ENCODE measurements at regions not wholly inside any gene's neighbourhood (a gene's known extent, or its start where the extent isn't known, plus 50 kb on each side); places are given as distances from the start of the nearest gene placed in this dataset.

DNA sequence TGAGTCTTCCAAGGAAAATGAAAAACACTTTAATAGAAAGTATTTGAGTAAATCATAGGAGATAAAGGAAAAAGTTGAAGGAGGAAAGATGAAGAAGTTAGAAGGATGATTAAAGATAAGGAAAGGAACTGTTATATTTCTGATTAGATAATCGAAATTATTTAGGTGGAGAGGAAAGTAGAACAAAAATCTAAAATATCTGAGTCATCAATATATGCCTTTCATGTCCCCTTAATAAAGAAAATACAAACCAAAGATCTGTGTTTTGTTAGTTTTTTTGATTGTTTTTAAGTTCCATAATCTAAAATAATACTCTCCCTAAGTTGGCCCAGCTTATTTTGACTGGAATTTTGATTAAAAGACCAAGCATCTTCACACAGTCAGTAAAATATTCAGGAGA lies 412.9 kb upstream of the DDX18 start:
- no peak for DNase-seq

DNA sequence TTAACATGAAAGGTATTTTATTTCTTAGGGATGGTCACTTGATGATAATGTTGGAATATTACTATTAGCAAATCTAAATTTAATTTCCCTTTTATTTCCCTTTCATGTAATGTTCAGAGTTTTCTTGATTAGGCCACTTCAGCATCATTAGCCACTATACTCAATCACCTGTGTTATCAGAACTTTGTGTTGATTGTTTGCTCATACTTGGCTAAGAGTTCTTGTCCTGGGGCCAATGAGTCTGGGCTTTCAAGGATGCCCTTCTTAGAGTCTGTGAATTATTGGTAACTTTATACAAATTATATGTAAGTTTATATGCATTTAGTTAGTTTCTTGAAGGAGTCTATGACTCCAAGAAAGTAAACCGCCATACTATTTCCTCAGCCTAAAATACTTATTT lies 408.0 kb upstream of the DDX18 start:
- no peak for DNase-seq

DNA sequence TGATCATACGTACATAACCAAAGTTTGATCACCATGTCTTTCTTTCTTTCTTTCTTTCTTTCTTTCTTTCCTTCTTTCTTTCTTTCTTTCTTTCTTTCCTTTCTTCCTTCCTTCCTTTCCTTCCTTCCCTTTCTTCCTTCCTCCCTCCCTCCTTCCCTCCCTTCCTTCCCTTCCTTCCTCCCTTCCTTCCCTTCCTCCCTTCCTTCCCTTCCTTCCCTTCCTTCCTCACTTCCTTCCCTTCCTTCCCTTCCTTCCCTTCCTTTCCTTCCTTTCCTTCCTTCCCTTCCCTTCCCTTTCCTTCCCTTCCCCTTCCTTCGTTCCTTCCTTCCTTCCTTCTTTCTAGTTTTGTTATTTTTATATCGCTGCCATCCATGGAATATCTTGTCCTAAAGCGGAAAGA lies 406.7 kb upstream of the DDX18 start:
- no peak for DNase-seq

DNA sequence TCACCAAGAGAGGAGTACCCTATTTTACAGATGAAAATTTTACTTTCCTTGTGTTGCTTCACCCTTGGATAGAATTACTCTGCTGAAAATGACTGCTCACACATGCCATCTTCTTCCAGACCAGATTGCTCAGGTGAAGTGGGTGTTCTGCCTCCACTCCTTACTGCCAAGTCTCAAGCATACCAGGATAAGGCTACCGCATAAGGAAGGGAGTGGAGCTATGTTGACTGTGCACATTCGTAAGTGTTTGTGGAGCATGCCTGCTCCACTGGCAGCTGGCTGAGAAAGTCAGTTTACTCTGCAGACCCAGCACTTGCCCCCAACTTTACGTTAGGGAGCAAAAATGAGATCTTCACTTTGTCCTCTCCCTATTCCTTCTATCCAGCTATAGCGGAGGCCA lies 405.0 kb upstream of the DDX18 start:
- no peak for DNase-seq

DNA sequence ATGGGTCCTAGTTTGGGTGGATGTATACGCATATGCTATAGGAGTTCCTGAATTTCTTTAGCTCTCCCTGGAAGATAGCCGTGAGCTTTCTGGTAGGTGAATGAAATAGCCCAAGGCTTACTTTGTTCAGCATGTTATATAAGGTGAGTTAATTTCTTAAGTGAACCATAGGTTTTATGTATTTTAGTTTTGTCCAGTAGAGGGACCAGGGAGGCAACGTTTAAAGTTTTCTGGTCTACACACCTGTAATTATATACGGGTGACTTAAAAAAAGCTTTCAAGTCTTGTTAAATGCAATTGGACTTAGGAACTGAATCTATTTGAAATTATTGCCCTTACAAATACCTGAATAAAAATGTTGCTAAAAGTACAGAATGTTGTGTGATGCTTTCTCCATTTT lies 402.5 kb upstream of the DDX18 start:
- peak; percentile 5 for DNase-seq

DNA sequence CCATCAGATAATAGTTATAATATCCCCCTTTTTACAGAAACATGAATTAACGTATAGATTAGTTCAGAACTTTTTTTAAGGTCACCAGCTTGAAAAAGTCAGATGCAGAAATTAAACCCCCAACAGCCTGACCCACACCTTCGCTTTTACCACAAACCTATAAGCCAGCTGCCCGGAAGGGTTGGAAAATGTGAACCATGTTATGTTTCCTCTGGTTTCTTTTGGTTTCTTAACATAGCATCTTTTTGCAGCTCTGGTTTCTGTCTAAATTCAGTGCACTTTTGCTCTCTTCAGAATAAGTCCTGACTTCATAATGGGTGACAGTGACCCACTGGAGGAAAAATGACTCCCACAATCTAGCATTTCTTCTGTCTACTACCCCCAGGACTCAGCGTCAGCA lies 381.7 kb upstream of the DDX18 start:
- DNase-seq, result no peak

DNA sequence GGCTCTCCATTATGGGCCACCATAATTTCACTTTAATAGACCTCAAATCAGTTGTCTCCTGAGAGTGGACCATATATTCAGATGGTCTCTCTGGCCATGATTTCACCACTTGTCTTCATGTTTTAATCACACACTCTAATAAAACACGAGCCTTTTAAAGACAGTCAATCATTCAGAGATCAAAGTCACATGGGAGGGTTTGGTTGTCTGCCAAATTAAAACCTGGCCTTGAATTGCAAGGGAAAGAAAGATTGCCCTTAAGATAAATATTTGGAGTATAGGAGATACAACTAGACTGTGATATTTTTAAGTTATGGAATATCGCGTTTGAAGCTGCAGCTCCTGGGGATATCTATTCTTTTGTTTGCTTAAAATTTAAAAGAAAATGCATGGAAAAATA lies 377.8 kb upstream of the DDX18 start:
- no peak for DNase-seq

DNA sequence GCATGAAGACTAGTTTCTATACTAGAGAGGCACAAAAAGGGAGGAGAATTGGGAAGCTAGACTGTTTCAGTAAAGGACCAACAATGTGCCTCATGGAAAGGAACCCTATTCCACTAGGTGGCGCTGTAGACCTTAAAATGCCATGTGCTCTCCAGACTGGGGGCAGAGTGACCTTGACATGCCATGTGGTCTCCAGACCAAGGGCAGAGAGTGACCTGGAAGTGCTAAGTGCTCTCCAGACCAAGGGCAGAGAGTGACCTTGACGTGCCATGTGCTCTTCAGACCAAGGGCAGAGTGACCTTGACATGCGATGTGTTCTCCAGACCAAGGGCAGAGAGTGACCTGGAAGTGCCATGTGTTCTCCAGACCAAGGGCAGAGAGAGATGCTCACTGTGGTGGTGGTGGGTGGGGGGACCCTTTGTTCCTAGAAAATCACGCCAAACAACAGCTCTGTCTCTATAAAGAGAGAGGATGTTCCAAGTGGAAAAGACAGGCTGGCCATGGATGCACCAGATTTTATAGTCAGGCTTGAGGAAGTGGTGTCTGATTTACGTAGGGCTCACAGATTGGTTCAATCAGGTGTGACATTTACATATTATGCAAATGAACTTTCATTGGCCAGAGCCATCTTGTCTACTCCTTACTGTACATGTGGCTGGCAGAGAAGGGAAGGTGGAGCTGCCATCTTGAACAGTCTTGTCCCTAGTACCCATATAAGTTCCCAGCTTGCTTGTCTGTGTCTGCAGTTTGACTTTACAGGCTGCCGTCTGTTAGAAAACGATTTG lies 344.0 kb upstream of the DDX18 start:
- peak; percentile 79 for DNase-seq

DNA sequence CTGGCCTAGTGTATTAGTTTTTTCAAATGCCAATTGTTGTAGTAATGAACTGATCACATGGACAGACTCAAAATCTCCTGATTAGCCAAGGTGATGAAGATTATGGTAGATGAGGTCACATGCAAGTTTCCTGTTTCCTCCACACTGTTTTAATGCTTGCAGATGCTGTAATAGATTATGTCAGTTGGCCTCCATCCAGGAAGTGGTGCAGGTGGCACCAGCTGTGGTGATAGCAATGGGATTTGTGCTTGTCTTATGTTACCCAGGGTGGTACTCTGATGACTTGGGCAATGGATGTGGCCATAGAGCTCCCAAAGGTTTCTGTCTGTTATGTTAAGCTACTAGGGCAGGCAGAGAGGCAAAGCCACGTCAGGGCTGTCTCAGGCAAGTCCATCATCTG lies 332.9 kb upstream of the DDX18 start:
- DNase-seq, result no peak

DNA sequence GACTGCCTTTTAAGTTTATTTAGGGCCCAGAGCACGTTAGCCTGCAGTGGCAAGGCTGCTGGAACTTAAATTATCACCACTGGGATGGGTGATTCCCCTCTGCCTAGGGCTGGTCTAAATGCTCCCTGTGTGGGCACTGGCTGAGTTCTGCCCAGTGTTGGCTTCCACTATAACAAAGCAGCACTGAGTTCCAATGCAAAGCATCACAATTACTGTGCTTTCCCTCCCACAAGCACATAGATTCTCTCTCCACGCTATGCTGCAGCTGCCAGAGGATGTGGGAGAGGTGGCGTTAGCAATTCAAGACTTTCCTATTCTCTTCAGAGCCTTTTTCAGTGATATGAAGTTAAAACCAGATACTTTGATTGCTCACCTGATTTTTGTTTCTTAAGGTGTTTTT lies 328.9 kb upstream of the DDX18 start:
- DNase-seq, result no peak

DNA sequence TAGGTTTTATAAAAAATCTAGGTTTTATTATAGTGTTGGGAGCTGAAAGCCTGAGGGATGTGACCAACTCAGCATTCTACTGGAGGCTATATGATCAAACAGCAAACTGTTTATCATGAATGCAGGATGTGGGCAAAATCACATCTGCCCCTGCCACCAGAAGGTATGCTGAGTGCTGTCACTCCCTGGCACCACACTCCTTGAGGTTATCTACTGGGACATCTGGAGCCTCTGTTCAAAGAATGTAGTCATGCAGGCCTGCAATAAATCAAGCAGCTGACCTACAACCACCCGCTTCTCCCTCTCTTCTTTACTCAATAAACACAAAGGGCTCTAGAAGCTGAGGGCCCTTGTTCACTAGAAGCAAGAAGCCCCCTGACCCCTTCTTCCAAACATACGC lies 328.4 kb upstream of the DDX18 start:
- no peak for DNase-seq

DNA sequence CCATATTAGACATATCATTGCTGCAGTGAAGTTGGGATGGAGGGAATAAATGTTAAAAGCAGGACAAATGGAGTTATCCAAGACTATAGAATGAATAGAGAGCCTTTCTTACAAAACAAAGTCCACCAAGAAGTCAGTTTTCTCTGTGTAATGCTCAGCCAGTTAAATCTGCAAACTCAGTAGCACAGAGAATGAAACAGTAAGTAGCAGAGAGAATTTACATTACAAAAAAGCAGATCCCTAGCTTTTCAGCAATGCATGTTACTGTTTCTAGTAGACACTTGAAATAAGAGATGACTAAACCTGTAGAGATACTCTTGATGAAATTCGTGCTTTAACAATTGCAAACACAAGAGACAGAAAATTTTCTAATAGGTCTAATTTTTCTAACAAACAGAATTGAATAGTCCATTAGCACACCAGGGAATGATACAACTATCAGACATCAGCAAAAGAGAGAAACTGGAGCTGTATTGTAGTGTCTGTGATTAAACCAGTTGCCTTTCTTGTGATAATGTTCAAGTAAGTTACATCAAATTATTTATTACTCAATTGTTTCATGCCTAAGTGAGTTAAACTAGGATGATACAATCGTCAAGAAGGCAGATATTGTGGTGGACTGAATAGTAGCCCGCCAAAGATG lies 322.2 kb upstream of the DDX18 start:
- no peak for DNase-seq

DNA sequence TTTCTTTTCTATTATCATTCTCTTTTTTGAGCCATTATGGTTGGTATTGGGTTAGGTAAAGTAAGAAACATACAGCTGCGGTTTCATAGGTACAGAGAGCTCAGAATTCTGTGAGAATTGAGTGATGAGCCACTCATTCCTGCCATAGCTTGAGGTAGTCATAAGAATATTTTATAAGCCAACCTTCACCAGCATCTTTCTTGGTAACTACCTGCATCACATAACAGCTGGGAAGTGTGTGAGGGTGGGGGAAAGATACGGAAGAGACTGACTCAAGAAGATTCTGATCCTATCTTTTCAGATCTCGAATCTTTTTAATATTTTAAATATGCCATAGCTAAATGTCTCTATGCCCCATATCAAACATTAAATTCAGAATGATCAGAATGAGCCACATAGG lies 313.8 kb upstream of the DDX18 start:
- DNase-seq, result no peak

DNA sequence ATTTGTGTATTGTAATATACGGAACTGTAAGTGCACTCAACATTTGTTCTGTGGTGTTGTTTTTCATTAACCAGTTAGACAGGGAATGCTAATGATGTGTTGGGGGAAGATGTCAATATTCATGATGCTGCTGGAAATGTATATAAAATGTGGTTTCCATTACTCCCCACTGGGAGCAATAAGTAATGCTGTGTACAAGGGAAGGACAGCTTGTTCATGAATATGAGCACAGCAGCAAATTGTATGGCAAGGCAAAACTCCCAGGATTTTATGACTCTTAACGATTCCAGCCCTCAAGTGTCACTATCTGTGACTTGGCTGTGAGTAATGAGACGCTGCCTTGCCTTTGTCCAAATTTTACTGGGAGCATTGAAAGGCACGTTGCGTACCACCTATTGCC lies 312.4 kb upstream of the DDX18 start:
- no peak for DNase-seq

DNA sequence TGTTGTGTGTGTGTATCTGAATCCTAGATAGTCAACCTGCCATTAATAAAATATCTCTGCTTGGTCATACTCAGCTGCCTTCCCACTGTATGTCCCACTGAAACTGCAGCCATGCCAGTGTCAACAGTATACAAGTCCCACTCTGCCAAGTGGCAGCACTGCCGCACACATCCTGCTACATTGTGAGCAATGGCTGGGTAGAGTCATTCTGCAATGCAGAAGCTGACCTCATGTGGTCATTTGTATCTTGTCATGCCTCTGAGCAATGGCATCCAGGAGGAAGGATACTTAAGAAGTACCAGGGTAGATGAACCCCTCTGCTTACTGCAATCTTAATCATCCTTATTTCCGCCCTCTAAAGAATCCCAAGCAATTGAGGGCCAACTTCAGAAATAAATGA lies 302.2 kb upstream of the DDX18 start:
- no peak for DNase-seq

DNA sequence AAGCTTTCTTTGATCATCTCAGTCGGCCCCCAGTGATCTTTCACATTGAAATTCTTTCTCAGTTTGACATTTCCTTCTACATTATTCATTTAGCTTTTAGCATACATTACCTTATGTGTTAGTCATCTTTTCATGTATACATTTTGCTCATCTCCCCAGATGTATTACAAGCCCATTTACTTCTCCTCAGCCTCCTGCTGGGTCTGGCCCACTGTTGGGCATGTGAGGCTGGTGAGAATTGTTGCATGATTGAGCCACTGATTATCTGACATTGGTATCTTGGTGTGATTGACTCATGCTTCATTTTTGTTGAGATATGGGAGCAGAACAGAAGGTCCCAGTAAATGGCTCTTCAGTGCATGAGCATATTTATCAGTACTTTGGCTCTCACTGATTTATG lies 300.1 kb upstream of the DDX18 start:
- no peak for DNase-seq

DNA sequence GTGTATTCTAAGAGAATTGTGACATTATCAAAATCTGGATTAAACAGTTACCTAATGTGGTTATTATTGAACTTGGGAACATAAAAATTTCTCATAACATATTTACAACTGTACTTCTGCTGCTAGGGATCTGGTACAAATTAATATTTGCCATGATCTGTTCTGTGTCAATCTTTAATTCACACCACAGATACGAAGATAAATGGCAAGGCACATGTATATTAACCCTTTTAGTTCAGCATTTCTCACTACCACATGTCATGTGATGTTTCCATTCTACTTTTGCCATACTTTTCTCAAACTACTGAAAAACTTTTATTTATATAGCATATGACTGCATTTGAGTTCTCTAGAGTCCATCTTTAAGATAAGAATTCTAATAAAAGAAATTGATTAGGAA lies 295.3 kb upstream of the DDX18 start:
- DNase-seq, result no peak

DNA sequence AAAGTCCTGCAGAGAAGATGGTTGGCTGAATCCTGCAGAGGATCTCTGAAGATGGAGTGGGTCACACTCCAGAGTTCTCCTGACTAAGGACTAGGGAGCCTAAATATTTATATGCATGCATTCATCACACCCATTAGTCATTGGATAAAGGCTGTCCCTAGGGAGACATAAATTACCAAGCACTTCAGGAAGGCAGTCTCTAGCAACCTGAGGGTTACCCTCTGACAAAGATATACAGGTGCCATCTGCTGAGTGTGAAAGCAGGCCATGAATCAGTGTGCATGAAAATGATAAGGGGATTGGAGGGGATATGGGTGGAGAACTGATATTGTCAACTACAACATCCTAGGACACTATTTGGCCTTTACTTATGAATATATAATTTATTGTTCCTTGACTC lies 294.8 kb upstream of the DDX18 start:
- peak; percentile 35 for DNase-seq

DNA sequence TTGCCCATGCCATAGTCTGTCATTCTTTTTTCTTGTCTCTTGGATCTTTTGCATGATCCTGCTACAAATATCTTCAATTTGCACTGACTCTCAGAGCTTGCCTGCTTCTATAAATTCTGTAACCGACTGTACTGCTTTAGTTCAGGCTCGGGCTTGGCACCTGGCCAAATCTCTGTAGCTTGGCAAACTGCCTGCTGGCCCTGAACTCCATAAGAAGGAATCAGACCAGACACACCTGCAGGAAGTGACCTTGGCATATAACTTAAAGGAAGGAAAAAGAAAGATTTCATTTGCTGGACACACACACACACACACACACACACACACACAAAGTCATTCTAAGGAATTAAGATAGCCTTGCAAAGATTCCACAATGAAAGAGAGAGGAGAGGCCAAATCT lies 291.2 kb upstream of the DDX18 start:
- DNase-seq, result peak; percentile 78

DNA sequence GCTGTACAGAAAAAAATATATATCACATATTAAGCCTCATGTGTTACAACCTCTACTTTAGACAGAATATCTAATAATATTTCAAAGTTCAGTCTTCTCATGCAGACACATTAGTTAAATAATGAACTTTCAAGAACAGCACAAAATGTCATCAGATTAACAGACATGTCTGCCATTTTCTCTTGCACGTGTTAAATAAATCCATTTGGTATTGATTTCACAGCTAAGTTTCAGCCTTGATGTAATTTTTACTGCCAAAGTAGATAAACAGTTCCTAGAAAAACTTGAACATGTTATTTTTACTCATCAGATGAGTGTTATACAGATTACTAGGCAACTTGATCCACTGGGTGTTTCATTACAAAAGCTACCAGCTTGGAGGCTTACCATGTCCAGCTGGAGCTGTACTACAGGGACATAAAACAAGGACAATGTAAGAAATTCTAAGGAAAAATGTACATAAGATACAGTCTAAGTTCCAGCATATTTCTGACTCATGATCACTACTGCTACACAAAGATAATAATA lies 290.7 kb upstream of the DDX18 start:
- DNase-seq, result no peak

DNA sequence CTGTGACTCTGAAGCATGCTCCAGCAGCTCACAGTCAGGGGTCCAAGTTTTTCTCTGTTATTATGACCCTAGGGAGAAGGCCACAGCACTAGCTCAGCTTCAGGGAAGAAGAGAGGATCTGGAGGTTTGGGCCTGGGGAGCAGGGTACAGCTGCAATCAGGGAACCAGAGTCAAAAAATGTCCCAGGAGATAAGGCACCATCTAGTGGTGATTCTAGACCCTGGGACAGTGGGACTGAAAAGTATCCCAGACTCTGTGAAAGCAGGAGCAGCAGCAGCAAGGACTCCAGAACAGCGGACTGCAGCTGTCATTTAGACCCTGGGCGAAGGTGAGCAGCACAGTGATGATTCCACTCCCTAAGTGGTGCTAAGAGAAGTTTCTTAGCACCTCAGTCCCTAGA lies 278.4 kb upstream of the DDX18 start:
- DNase-seq, result peak; percentile 22

DNA sequence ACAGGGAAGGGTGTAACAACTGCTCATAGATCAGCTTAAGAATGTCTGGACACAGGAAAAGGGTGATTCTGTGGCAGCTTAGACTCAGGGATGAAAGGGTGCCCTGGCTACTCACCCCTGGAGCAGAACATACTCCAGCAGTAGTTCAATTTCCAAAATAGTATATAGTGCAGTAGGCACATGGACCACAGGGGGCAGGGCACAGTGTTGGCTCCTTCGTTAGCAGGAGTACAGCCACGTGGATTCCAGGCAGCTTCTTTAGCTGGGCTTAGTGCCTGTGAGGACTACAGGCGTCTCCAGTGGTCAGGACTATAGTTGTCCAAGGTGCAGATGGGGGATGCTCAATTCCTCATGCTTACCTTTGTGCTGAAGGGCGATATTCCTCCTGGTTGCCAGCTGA lies 277.5 kb upstream of the DDX18 start:
- DNase-seq, result peak; percentile 21

DNA sequence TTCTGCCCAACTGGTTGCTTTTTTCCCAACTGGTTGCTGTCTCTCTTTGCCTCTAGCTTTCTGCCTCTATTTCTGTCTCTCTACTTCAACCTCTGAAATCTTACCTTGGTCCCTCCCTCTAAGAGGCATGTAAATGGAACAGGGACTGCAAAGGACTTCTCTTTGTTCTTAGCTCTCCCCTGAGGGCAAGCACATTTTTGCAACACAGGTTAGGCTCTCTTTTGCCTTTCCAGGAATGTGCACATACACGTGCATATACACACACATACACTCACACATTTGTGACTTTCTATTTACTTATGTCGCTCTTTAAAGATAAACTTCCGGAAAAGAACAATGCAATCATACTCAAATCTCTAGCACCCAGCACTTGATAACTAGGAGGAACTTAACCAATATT lies 262.6 kb upstream of the DDX18 start:
- no peak for DNase-seq

DNA sequence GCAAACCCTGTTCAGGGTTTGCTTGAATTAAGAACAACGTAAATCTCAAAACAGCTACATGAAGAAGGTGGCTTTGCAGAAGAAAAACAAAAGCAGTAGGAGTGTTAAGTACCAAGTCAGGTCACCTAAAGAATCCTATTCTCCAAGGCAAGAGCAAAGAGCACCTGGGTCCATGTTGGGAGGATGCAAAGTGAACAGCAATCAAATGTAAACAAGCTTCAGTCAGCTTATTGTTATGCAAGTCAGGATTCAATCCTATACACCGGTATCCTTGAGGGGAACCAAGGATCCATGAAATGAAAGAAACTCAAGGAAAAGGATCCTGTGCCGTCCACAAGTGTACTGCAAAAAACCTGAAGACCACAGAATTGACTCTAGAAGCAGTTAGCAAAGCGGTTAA lies 261.0 kb upstream of the DDX18 start:
- no peak for DNase-seq

DNA sequence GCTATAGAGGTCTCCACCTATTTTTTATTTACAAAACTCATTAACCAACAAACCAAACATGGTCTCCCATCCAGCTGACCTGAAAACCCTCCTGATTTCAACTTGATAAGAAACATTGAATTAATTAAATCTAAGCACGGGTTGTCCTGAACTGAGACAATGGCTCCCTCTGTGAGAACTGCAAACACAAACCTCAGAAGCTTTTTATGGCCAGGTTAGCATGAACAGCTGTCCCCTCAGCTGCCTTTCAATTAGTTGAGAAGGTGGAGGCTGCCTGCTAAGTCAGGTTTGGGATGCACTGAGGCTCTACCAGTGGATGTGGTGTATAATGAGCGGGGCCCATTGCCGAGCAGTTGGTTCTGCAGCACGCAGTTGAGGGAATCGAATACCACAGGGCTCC lies 258.5 kb upstream of the DDX18 start:
- DNase-seq, result no peak
